HG02571 (cell line): ENCODE measurements at regions not wholly inside any gene's neighbourhood (a gene's known extent, or its start where the extent isn't known, plus 50 kb on each side); places are given as distances from the start of the nearest gene placed in this dataset.
"Not testable (repeated sequence)": the region's sequence is repeated elsewhere in the genome, so short reads cannot be mapped to it uniquely, and the experiment has no call there.

Experiments
- ATAC-seq: cut with Tn5 transposase; IDR thresholded peaks from one replicate; pipeline ENCODE4 v1.9.1; 2021; ENCODE audit warnings: mild to moderate bottlenecking, moderate library complexity; ENCODE audit not compliant: unreplicated experiment

- no peak for ATAC-seq
Measured at GRCh38 chr15:92705764-92706163, 50.2 kb upstream of the FAM174B start.

DNA sequence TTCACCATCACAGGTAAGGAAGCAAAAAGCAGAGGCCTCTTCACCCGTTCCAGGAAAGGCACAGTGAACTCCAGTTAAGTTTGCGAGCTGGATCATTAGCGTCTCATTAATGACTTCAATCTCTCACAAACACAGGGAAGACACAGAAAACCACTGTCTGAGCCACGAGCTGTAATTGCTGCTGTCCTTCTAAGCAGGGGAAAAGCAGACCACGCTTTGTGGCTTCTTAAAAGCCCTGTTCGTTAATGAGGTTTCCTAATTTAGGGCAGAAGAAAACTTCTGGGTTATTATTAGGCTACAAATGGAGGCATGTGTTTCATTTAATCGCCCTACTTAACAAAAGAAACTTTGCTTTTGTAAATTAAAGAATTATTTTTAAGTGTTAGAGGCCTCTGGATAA, 50.6 kb upstream of the FAM174B start:
- no peak for ATAC-seq

- no peak for ATAC-seq
Measured at GRCh38 chr15:92707880-92708551, 52.4 kb upstream of the FAM174B start.

GRCh38 chr15:92708635-92709034, 53.1 kb upstream of the FAM174B start:
- no peak for ATAC-seq

DNA sequence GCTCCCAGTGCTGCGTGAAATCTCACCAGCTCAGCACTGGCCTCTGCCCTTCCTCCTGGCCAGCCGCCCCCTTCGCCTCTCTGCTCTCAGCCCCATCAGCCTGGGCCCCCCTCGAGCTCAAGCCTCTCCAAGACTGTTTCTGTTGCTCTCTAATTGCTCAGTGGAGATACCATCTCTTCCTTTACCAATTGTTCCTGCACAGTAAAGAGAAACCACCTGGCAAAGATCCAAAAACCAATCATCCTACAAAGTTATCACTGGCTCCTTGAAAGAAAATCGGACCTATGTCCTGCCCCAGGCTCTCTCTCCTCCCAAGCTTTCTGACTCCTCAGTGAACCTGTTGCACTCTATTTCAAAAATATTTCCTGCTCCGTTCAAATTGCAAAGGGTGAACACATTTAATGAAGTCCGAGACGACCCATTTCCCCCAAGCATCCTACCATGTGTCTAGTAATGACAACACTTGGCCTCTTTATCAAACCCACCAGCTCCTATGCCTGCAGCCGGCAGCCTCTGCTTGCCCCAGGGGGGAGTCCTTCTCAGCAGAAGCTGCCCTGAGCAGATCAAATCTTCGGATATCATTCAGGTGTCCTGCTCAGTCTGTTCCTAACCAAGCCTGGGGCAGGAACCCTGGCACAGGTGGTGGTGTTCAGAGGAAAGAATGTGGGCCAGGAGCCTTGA, 53.7 kb upstream of the FAM174B start:
- ATAC-seq = no peak

GRCh38 chr15:92711457-92711831, 55.9 kb upstream of the FAM174B start:
- ATAC-seq = no peak

DNA sequence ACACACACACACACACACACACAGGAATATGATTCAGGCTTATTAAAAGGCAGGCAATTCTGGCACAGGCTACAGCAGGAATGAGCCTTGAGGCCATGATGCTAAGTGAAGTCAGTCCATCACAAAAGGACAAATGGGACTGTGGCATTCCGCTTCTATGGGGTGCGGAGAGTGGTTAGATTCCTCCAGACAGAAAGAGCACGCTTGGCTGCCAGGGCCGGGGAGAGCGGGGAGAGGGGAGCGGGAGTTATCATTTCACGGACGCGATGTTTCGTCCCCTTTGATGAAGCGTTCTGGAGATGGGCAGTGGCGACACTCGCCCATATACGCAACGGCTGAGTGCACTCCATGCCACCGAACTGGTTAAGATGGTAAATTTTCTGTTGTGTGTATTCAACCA, 58.5 kb upstream of the FAM174B start:
- peak; percentile 14 for ATAC-seq

- peak; percentile 64 for ATAC-seq
Measured at GRCh38 chr15:92714477-92715401, 59.2 kb upstream of the FAM174B start.

DNA sequence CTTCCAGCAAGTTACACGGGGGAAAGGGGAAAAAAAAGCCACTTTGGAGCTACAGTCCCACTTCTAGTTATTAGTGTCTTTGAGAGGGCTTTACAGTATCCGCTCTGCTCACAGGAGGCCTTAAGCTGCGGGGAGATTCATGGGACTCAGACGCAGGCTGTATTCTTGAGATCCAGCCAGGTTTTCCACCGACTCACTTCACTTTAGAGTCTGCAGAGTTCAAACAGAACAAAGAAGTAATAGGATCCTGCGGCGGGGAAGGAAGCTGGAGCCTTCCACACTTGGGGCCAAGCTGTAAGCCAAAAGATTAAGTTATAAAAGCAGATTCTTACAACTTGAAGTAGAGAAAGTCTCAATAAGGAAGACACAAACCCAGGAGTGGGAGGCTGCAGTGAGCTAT, 60.2 kb upstream of the FAM174B start:
- ATAC-seq = no peak

DNA sequence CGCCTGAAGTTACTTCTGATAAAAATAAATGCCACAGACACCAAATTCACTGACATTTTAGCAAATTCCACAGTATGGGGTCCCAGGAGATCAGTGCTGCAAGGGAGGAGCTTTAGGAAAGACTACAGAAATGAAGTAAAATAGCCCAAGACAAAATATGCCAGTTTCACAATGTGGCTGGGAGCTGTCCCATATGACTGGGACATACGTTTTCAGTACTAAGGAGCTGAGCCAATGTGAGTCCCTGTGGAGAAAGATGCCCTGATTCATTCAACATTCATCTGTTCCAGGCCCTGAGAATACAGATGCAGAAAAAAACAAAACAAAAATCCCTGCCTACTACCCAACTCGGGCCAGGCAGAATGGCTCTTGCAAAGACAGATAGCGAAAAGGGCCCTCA, 63.4 kb upstream of the FAM174B start:
- ATAC-seq = no peak

GRCh38 chr15:92724144-92724543, 68.6 kb upstream of the FAM174B start:
- ATAC-seq = no peak

- no peak for ATAC-seq
Measured at GRCh38 chr15:92725171-92725570, 69.6 kb upstream of the FAM174B start.

DNA sequence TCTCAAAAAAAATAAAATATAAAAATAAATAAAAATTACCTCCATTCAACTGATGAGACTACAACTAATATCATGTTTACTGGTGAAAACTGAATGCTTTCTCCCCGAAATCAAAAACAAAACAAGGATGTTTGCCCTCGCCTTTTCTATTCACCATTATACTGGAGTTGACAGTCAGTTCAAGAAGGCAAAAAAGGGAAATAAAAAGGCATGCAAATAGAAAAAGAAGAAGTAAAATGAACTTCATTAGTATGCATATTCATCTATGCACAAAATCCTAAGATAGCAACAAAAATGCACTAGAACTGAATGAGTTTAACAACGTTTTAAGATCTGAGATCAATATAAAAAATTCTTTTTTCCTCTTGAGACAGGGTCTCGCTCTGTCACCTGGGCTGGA, 72.7 kb upstream of the FAM174B start:
- no peak for ATAC-seq

GRCh38 chr15:92733090-92733933, 77.7 kb upstream of the FAM174B start:
- ATAC-seq = no peak

DNA sequence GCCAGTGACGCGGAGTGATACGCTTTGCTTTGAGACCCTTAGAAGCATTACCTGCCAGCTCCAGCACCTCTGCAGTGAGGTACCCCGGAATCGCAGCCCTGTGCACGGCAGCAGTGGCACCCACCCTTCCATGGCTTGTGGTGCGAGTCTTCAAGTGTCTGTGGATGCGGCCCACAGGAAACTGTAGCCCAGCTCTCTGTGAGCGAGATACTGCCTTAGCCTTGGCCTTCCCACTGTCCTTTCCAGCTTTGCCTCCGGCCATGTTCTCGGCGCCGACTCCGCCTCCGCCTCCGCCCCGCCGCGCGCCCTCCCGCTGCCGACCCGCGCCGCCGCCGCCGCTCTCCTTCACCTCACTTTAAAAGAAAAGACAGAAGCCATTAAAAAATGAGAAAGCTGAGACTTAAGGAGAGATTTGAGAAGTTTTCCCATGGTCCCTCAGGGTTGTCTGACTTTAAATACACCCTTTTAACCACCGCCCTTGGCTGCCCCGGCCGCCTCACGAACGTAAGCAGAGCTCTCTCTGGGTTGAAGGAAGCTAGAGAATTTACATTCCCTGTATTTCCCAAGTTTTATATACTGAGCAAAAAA, 78.5 kb upstream of the FAM174B start:
- no peak for ATAC-seq

DNA sequence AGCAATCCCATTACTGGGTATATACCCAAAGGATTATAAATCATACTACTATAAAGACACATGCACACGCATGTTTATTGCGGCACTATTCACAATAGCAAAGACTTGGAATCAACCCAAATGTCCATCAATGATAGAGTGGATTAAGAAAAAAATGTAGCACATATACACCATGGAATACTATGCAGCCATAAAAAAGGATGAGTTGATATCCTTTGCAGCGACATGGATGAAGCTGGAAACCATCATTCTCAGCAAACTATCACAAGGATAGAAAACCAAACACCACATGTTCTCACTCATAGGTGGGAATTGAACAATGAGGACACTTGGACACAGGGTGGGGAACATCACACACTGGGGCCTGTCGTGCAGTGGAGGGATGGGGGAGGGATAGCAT, 83.7 kb upstream of the FAM174B start:
- not testable (repeated sequence) for ATAC-seq

GRCh38 chr15:92745845-92746271, 90.3 kb upstream of the FAM174B start:
- no peak for ATAC-seq

- ATAC-seq = no peak
Measured at GRCh38 chr15:92747047-92747446, 91.5 kb upstream of the FAM174B start.

GRCh38 chr15:92749216-92749615, 93.6 kb upstream of the FAM174B start:
- ATAC-seq = no peak

GRCh38 chr15:92749946-92750345, 94.4 kb upstream of the FAM174B start:
- no peak for ATAC-seq
